SK-N-SH (cell line): ENCODE measurements at regions not wholly inside any gene's neighbourhood (a gene's known extent, or its start where the extent isn't known, plus 50 kb on each side); places are given as distances from the start of the nearest gene placed in this dataset.
A peak's percentile ranks its signal among the peaks of the same experiment; 100 is the strongest.

Experiments used
- CTCF ChIA-PET: fragments of 300-600, 350-600 bp; formaldehyde crosslinking; extraction: SDS; loops from one replicate; lab custom pipeline; 2021; lab: Yijun Ruan, JAX
- POLR2A ChIA-PET: fragments of 350-600 bp; sonication (Branson Sonifier 250); formaldehyde crosslinking; extraction: SDS; loops from one replicate; lab custom pipeline; 2020; ENCODE audit warnings: antibody characterized with exemption, inconsistent platforms; lab: Yijun Ruan, JAX
- DNase-seq: peaks from one replicate; pipeline ENCODE4 v3.0.0; 2012
- H2AFZ ChIP-seq: fragments of 200-600 bp; sonication (generic); 2 replicates; pipeline ENCODE4 v1.8.1; 2016; ENCODE audit warnings: antibody characterized with exemption, mild to moderate bottlenecking, low read depth
- H3F3A ChIP-seq: fragments of 200-600 bp; sonication (generic); replicated peaks from 2 replicates; pipeline ENCODE3; 2016; ENCODE audit warnings: antibody characterized with exemption, mild to moderate bottlenecking; ENCODE audit not compliant: insufficient read depth
- H3K27ac ChIP-seq, 2 experiments: fragments of 200-500 bp in 1 of 2; fragments of 200-600 bp in 1 of 2; sonication (Bioruptor generic) in 1 of 2; sonication (generic), shearing (Covaris generic) in 1 of 2; 2 replicates each; pipeline versions ENCODE4 v1.5.1 to v1.6.1; 2014 to 2016; ENCODE audit warnings: low read depth in 2 of 2, inconsistent platforms in 1 of 2, low read length in 1 of 2, mild to moderate bottlenecking in 1 of 2, mixed read lengths in 1 of 2
- H3K27me3 ChIP-seq: fragments of 200-600 bp; sonication (generic), shearing (Covaris generic); 2 replicates; pipeline ENCODE4 v1.6.1; 2016; ENCODE audit warnings: mixed run types; ENCODE audit not compliant: insufficient read depth
- H3K36me3 ChIP-seq, 2 experiments: fragments of 200-500 bp in 1 of 2; fragments of 200-600 bp in 1 of 2; sonication (Bioruptor generic) in 1 of 2; sonication (generic) in 1 of 2; replicated peaks in 1 of 2; 2 replicates each; pipeline versions ENCODE3 to v1.5.1; 2014 to 2016; ENCODE audit warnings: low read length in 1 of 2, mild to moderate bottlenecking in 1 of 2; ENCODE audit not compliant: insufficient read depth in 2 of 2, control insufficient read depth in 1 of 2
- H3K4me1 ChIP-seq, 2 experiments: fragments of 200-500 bp in 1 of 2; fragments of 200-600 bp in 1 of 2; sonication (Bioruptor generic) in 1 of 2; sonication (generic), shearing (Covaris generic) in 1 of 2; 2 replicates each; pipeline versions ENCODE4 v1.5.1 to v1.6.1; 2014 to 2016; ENCODE audit warnings: low read depth in 1 of 2, low read length in 1 of 2, mixed run types in 1 of 2; ENCODE audit not compliant: insufficient read depth in 2 of 2, control insufficient read depth in 1 of 2
- H3K4me2 ChIP-seq: fragments of 200-600 bp; sonication (generic), shearing (Covaris generic); 2 replicates; pipeline ENCODE4 v1.6.1; 2017; ENCODE audit warnings: mixed run types
- H3K4me3 ChIP-seq, 2 experiments: fragments of 200-500 bp in 1 of 2; fragments of 200-600 bp in 1 of 2; sonication (Bioruptor generic) in 1 of 2; sonication (generic), shearing (Covaris generic) in 1 of 2; 2 replicates each; pipeline versions ENCODE4 v1.5.1 to v1.8.1; 2014 to 2016; ENCODE audit warnings: low read depth in 2 of 2, inconsistent platforms in 1 of 2, low read length in 1 of 2, mild to moderate bottlenecking in 1 of 2, mixed read lengths in 1 of 2, moderate library complexity in 1 of 2
- H3K79me2 ChIP-seq: fragments of 200-600 bp; sonication (generic); 2 replicates; pipeline ENCODE4 v1.8.1; 2017; ENCODE audit warnings: mild to moderate bottlenecking; ENCODE audit not compliant: insufficient read depth
- H3K9ac ChIP-seq: fragments of 200-600 bp; sonication (generic); 2 replicates; pipeline ENCODE4 v1.6.1; 2017; ENCODE audit warnings: mixed run types
- H3K9me2 ChIP-seq: fragments of 200-600 bp; sonication (generic); 2 replicates; pipeline ENCODE4 v1.6.1; 2017; ENCODE audit warnings: mixed run types
- H3K9me3 ChIP-seq: fragments of 200-600 bp; sonication (generic); 2 replicates; pipeline ENCODE4 v1.6.1; 2017; ENCODE audit warnings: mixed run types, mild to moderate bottlenecking, moderate library complexity
- H4K20me1 ChIP-seq: fragments of 200-600 bp; sonication (generic); 2 replicates; pipeline ENCODE4 v1.6.1; 2017; ENCODE audit warnings: mild to moderate bottlenecking, mixed run types; ENCODE audit not compliant: insufficient read depth
- CHD2 ChIP-seq: fragments of 150-350 bp; IDR thresholded peaks from 2 replicates; pipeline ENCODE4 v1.6.1; 2018; ENCODE audit warnings: low read length; ENCODE audit not compliant: partially characterized antibody
- ELF1 ChIP-seq: IDR thresholded peaks from 2 replicates; pipeline ENCODE4 v1.4.0; 2012
- EP300 ChIP-seq, 2 experiments: IDR thresholded peaks; 2 replicates each; pipeline versions ENCODE4 v1.4.0 to v1.6.1; 2012; ENCODE audit warnings: borderline replicate concordance in 1 of 2, low read depth in 1 of 2, low read length in 1 of 2
- FOSL2 ChIP-seq: IDR thresholded peaks from 2 replicates; pipeline ENCODE4 v1.4.0; 2012; ENCODE audit warnings: low read depth, mild to moderate bottlenecking, moderate library complexity, borderline replicate concordance
- FOXJ3 ChIP-seq: sonication (generic); formaldehyde crosslinking; IDR thresholded peaks from 2 replicates; pipeline ENCODE4 v1.5.1; 2020; ENCODE audit warnings: mild to moderate bottlenecking, missing genetic modification reagents
- GATA2 ChIP-seq: sonication (generic); formaldehyde crosslinking; IDR thresholded peaks from 2 replicates; pipeline ENCODE4 v1.5.0; 2020; ENCODE audit warnings: mild to moderate bottlenecking, missing genetic modification reagents
- IRF3 ChIP-seq: fragments of 150-350 bp; IDR thresholded peaks from 2 replicates; pipeline ENCODE4 v1.6.1; 2016; ENCODE audit warnings: mild to moderate bottlenecking, low read depth, low read length
- JUND ChIP-seq: IDR thresholded peaks from 2 replicates; pipeline ENCODE4 v1.4.0; 2012
- MAX ChIP-seq: IDR thresholded peaks from 2 replicates; pipeline ENCODE4 v1.4.0; 2012; ENCODE audit warnings: low read depth
- MXI1 ChIP-seq: IDR thresholded peaks from 2 replicates; pipeline ENCODE4 v1.6.1; 2012; ENCODE audit warnings: mild to moderate bottlenecking, low read depth, low read length, improper control_type of control experiment
- POLR2AphosphoS5 ChIP-seq: IDR thresholded peaks from 2 replicates; pipeline ENCODE4 v1.6.1; 2012; ENCODE audit warnings: low read depth, low read length
- RCOR1 ChIP-seq: fragments of 150-350 bp; IDR thresholded peaks from 2 replicates; pipeline ENCODE4 v1.6.1; 2017; ENCODE audit warnings: antibody characterized with exemption, low read length
- RXRA ChIP-seq: IDR thresholded peaks from 2 replicates; pipeline ENCODE4 v1.4.0; 2012; ENCODE audit warnings: low read depth, mild to moderate bottlenecking, borderline replicate concordance
- SMC3 ChIP-seq: IDR thresholded peaks from 2 replicates; pipeline ENCODE4 v1.6.1; 2012; ENCODE audit warnings: low read depth, low read length, improper control_type of control experiment
- TAF1 ChIP-seq: IDR thresholded peaks from 2 replicates; pipeline ENCODE4 v1.6.1; 2012; ENCODE audit warnings: low read depth, mild to moderate bottlenecking, low read length, moderate library complexity, borderline replicate concordance
- TEAD4 ChIP-seq: IDR thresholded peaks from 2 replicates; pipeline ENCODE4 v1.4.0; 2012; ENCODE audit warnings: mild to moderate bottlenecking, borderline replicate concordance; ENCODE audit not compliant: insufficient read depth
- ZBTB33 ChIP-seq: IDR thresholded peaks from 2 replicates; pipeline ENCODE4 v1.4.0; 2012; ENCODE audit warnings: low read depth, borderline replicate concordance
- WGBS: methylation state at CpG from one replicate; pipeline ENCODE4 v1.1.6; 2017; ENCODE audit warnings: low lambda C conversion rate; 5-methylcytosine and 5-hydroxymethylcytosine counted together
- TF ChIP-seq, protein P1 (sequence below): IDR thresholded peaks from 2 replicates; pipeline ENCODE4; 2012

- H3K79me2 ChIP-seq, result no peaks in the 10 kb centered on the region
- no peaks in the 10 kb centered on the region for H4K20me1 ChIP-seq
- ChIA-PET CTCF (interaction anchor here (0.7 kb wide), 1 partner anchor 44 kb away, joined by 3 read pairs; no protein-coding TSS in a partner anchor), POLR2A (no interaction called here)
- H3K4me2 ChIP-seq, result 0 out of 2 replicates have a peak overlapping the region, but pooled peaks have one; percentile 7
- H3K36me3 ChIP-seq, result no peaks in the 10 kb centered on the region
- peak overlapping the region in 1 of 2 experiments; percentile 52; a peak in 2 of 4 replicates for H3K27ac ChIP-seq
- TF ChIP-seq GATA2 (no peak), RXRA (peak; percentile 34; the same call in 1 of the 2 replicates), TEAD4 (no peak), ZBTB33 (no peak), POLR2AphosphoS5 (no peak), TAF1 (no peak), EP300 (IDR thresholded peaks at IDR 0.05; ENCODE audit: borderline replicate concordance in 1 of 2, low read depth in 1 of 2, low read length in 1 of 2) (0 out of 4 replicates have a peak, but pooled peaks of 1 of the 2 experiments have one; percentile 11), FOXJ3 (CRISPR knock-in tag) (no peak), MXI1 (no peak), CHD2 (no peak), FOSL2 (peak; percentile 58; the same call in 1 of the 2 replicates), JUND (0 out of 2 replicates have a peak, but pooled peaks have one; percentile 47), ELF1 (no peak), SMC3 (no peak), IRF3 (no peak), RCOR1 (no peak), MAX (no peak)
- TF ChIP-seq, protein P1, sequence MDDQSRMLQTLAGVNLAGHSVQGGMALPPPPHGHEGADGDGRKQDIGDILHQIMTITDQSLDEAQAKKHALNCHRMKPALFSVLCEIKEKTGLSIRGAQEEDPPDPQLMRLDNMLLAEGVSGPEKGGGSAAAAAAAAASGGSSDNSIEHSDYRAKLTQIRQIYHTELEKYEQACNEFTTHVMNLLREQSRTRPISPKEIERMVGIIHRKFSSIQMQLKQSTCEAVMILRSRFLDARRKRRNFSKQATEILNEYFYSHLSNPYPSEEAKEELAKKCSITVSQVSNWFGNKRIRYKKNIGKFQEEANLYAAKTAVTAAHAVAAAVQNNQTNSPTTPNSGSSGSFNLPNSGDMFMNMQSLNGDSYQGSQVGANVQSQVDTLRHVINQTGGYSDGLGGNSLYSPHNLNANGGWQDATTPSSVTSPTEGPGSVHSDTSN, result peak; percentile 49
- H3K9ac ChIP-seq, result no peak overlapping the region
- H3K9me2 ChIP-seq, result no peaks in the 10 kb centered on the region
- H3F3A ChIP-seq, result peaks cover 7% of the 10 kb centered on the region
- H3K27me3 ChIP-seq, result no peaks in the 10 kb centered on the region
- 59% methylated on average over 2 of the region's 2 CpGs for WGBS
- no peak for DNase-seq
- peaks cover 6% of the 10 kb centered on the region; the same call in 1 of the 2 replicates for H3K9me3 ChIP-seq
- H3K4me3 ChIP-seq, result no peak overlapping the region
- peaks cover 0 to 7% of the 10 kb centered on the region in 2 experiments; a peak in 2 of 4 replicates for H3K4me1 ChIP-seq
- peak overlapping the region; percentile 54; the same call in 1 of the 2 replicates for H2AFZ ChIP-seq
Observed at GRCh38 chr17:62178579-62178978, 113.5 kb upstream of the MED13 start.
